B cell (primary cell): ENCODE measurements at regions not wholly inside any gene's neighbourhood (a gene's known extent, or its start where the extent isn't known, plus 50 kb on each side); places are given as distances from the start of the nearest gene placed in this dataset.
"Not testable (repeated sequence)": the region's sequence is repeated elsewhere in the genome, so short reads cannot be mapped to it uniquely, and the experiment has no call there.

ENCODE experiments used
- ATAC-seq: fragments of 200-7000 bp; cut with Tn5 transposase; one replicate; pipeline ENCODE4 v1.10.0; 2021; ENCODE audit warnings: low read depth, mild to moderate bottlenecking, moderate number of reproducible peaks, moderate library complexity
- CTCF ChIA-PET: fragments of 350-600 bp; sonication (Branson Sonifier 250); formaldehyde crosslinking; loops from one replicate; lab custom pipeline; 2021; ENCODE audit warnings: antibody characterized with exemption, inconsistent platforms; lab: Charles Lee
- POLR2A ChIA-PET: fragments of 350-600 bp; sonication (Branson Sonifier 250); formaldehyde crosslinking; loops from one replicate; lab custom pipeline; 2021; ENCODE audit warnings: antibody characterized with exemption; lab: Charles Lee
- DNase-seq: peaks from one replicate; pipeline ENCODE4 v3.0.0; 2013
- H2AFZ ChIP-seq: 2 replicates; pipeline ENCODE4 v1.6.1; 2012; ENCODE audit warnings: mild to moderate bottlenecking, low read depth, low read length; ENCODE audit not compliant: insufficient read depth, poor library complexity, severe bottlenecking
- H3K27ac ChIP-seq, 2 donors: 1 replicate in 1 of 2; 2 replicates in 1 of 2; pipeline ENCODE4 v1.5.1; 2012 to 2013; ENCODE audit warnings: low read length in 2 of 2, mild to moderate bottlenecking in 2 of 2, moderate library complexity in 1 of 2
- H3K27me3 ChIP-seq, 4 experiments: fragments of 200-600 bp in 1 of 4; sonication (generic) in 1 of 4; replicated peaks in 1 of 4; 1 replicate in 2 of 4; 2 replicates in 2 of 4; pipeline versions ENCODE4 v1.6.1 to v1.7.0; 2013 to 2016; ENCODE audit warnings: low read length in 3 of 4, mild to moderate bottlenecking in 2 of 4, mixed read lengths in 1 of 4, moderate library complexity in 1 of 4; ENCODE audit not compliant: insufficient read depth in 4 of 4, control insufficient read depth in 3 of 4; ENCODE audit errors: control extremely low read depth in 1 of 4
- H3K36me3 ChIP-seq, 2 experiments: replicated peaks in 1 of 2; 1 replicate in 1 of 2; 2 replicates in 1 of 2; pipeline versions ENCODE4 v1.6.1 to v1.7.1; 2013; ENCODE audit warnings: low read length in 1 of 2; ENCODE audit not compliant: insufficient read depth in 2 of 2, control insufficient read depth in 1 of 2; ENCODE audit errors: control extremely low read depth in 1 of 2, extremely low read depth in 1 of 2
- H3K4me1 ChIP-seq, 2 donors: fragments of 200-600 bp in 1 of 2; sonication (generic) in 1 of 2; 1 replicate in 1 of 2; 2 replicates in 1 of 2; pipeline versions ENCODE4 v1.5.1 to v1.6.1; 2013 to 2017; ENCODE audit warnings: low read length in 2 of 2; ENCODE audit not compliant: control insufficient read depth in 2 of 2, insufficient read depth in 2 of 2
- H3K4me2 ChIP-seq: replicated peaks from 2 replicates; pipeline ENCODE3; 2012; ENCODE audit warnings: mild to moderate bottlenecking, low read depth, low read length; ENCODE audit not compliant: poor library complexity, severe bottlenecking
- H3K4me3 ChIP-seq, 5 experiments: fragments of 200-600 bp in 1 of 5; sonication (generic) in 1 of 5; 1 replicate in 3 of 5; 2 replicates in 2 of 5; pipeline versions ENCODE4 v1.5.1 to v1.7.0; 2011 to 2016; ENCODE audit warnings: low read length in 4 of 5, mild to moderate bottlenecking in 4 of 5, low read depth in 2 of 5, control low read depth in 1 of 5, moderate library complexity in 1 of 5; ENCODE audit not compliant: insufficient read depth in 1 of 5; ENCODE audit errors: control extremely low read depth in 1 of 5, extremely low read depth in 1 of 5
- H3K79me2 ChIP-seq: fragments of 200-600 bp; sonication (generic); one replicate; pipeline ENCODE4 v1.6.0; 2016; ENCODE audit warnings: low read length; ENCODE audit not compliant: control insufficient read depth, insufficient read depth
- H3K9ac ChIP-seq: fragments of 200-600 bp; sonication (generic); 2 replicates; pipeline ENCODE4 v1.6.1; 2017; ENCODE audit warnings: mild to moderate bottlenecking, low read length, moderate library complexity
- H3K9me3 ChIP-seq, 3 donors: one replicate each; pipeline versions ENCODE4 v1.6.1 to v1.7.1; 2013; ENCODE audit warnings: low read length in 2 of 3; ENCODE audit not compliant: control insufficient read depth in 2 of 3, insufficient read depth in 1 of 3; ENCODE audit errors: control extremely low read depth in 1 of 3
- H4K20me1 ChIP-seq: 2 replicates; pipeline ENCODE4 v1.6.0; 2012; ENCODE audit warnings: mild to moderate bottlenecking, low read length; ENCODE audit not compliant: insufficient read depth, control insufficient read depth, poor library complexity, severe bottlenecking
- H3K27ac Mint-ChIP-seq: one replicate; pipeline ENCODE4 v1.8.0; 2021; ENCODE audit warnings: mixed read lengths
- H3K27me3 Mint-ChIP-seq: one replicate; pipeline ENCODE4 v1.8.0; 2021; ENCODE audit warnings: mixed read lengths
- H3K4me1 Mint-ChIP-seq: one replicate; pipeline ENCODE4 v1.8.0; 2021; ENCODE audit warnings: mixed read lengths
- H3K4me3 Mint-ChIP-seq: one replicate; pipeline ENCODE4 v1.8.0; 2021; ENCODE audit warnings: mixed read lengths
- H3K9me3 Mint-ChIP-seq: one replicate; pipeline ENCODE4 v1.8.0; 2022; ENCODE audit warnings: mixed read lengths; ENCODE audit not compliant: insufficient read depth
- EZH2 ChIP-seq: IDR thresholded peaks from 2 replicates; pipeline ENCODE4 v1.6.1; 2012; ENCODE audit warnings: borderline replicate concordance, low read depth, mild to moderate bottlenecking, moderate library complexity, low read length; ENCODE audit not compliant: insufficient read depth, poor library complexity, severe bottlenecking
- WGBS: methylation state at CpG from one replicate; pipeline ENCODE4 v1.1.5; 2013; ENCODE audit warnings: missing lambda C conversion rate; ENCODE audit not compliant: insufficient coverage; 5-methylcytosine and 5-hydroxymethylcytosine counted together
- intact Hi-C: fragments of 100-400 bp; cut with micrococcal nuclease; formaldehyde crosslinking; loops from one replicate; pipeline ENCODE4 v1.10.0; 2022
- TF ChIP-seq, protein P1 (sequence below): fragments of 200-600 bp; IDR thresholded peaks from one replicate; pipeline ENCODE4 v1.8.0; 2022; ENCODE audit warnings: antibody characterized with exemption, mild to moderate bottlenecking

DNA sequence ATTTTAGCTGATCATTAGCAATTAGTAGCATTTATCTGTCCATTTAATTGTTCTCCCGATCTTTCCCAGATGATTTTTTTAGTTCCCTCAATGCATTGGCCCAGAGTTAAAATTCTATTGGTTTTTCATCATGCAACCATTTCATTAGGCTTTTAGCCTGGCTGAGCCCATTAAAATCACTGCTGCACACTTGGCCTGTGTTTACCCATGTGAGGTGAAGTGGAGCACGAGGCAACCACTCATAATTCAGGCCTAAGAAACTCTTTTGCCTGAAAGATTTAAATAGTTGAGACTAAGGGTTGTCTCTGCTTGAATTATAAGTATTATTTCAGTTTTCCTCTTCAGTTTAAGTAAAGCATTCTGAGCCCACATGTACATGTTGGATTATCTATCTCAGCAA is 889.0 kb upstream of the ADGRL4 start:
- Histone ChIP-seq H2AFZ (no peak overlapping the region), H3K79me2 (no peaks in the 10 kb centered on the region), H3K4me2 (no peak overlapping the region), H3K4me1 (no peaks in the 10 kb centered on the region), H4K20me1 (no peaks in the 10 kb centered on the region), H3K27me3 (no peaks in the 10 kb centered on the region), H3K9ac (no peak overlapping the region), H3K27ac (no peak overlapping the region), H3K4me3 (no peak overlapping the region), H3K9me3 (no peaks in the 10 kb centered on the region), H3K36me3 (no peaks in the 10 kb centered on the region)
- CTCF ChIA-PET: no interaction called here
- no peak overlapping the region for H3K4me3 Mint-ChIP-seq
- no peak for ATAC-seq
- no peak for DNase-seq
- no peak overlapping the region for H3K27ac Mint-ChIP-seq
- POLR2A ChIA-PET: no interaction called here
- WGBS: no CpG with 5 or more reads among the region's 2 CpGs
- no peaks in the 10 kb centered on the region for H3K9me3 Mint-ChIP-seq
- intact Hi-C loops: no loop called here
- H3K4me1 Mint-ChIP-seq: no peaks in the 10 kb centered on the region
- no peak for TF ChIP-seq EZH2
- TF ChIP-seq, protein P1, sequence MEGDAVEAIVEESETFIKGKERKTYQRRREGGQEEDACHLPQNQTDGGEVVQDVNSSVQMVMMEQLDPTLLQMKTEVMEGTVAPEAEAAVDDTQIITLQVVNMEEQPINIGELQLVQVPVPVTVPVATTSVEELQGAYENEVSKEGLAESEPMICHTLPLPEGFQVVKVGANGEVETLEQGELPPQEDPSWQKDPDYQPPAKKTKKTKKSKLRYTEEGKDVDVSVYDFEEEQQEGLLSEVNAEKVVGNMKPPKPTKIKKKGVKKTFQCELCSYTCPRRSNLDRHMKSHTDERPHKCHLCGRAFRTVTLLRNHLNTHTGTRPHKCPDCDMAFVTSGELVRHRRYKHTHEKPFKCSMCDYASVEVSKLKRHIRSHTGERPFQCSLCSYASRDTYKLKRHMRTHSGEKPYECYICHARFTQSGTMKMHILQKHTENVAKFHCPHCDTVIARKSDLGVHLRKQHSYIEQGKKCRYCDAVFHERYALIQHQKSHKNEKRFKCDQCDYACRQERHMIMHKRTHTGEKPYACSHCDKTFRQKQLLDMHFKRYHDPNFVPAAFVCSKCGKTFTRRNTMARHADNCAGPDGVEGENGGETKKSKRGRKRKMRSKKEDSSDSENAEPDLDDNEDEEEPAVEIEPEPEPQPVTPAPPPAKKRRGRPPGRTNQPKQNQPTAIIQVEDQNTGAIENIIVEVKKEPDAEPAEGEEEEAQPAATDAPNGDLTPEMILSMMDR: no peak
- H3K27me3 Mint-ChIP-seq: no peaks in the 10 kb centered on the region

DNA sequence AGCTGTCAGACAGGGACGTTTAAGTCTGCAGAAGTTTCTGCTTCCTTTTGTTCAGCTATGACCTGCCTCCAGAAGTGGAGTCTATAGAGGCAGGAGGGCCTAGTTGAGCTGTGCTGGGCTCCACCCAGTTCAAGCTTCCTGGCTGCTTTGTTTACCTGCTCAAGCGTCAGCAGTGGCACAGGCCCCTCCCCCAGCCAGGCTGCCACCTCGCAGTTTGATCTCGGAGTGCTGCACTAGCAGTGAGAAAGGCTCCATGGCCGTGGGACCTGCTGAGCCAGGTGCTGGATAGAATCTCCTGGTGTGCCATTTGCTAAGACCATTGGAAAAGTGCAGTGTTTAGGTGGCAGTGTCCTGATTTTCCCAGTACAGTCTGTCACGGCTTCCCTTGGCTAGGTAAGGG is 887.6 kb upstream of the ADGRL4 start:
- 55% methylated on average over 6 of the region's 6 CpGs for WGBS
- H4K20me1 ChIP-seq, H3K4me2 ChIP-seq, H3K9me3 ChIP-seq, H3K9me3 Mint-ChIP-seq, ATAC-seq, H3K27ac Mint-ChIP-seq, H3K36me3 ChIP-seq, H3K9ac ChIP-seq, H3K27ac ChIP-seq, CTCF ChIA-PET, H3K4me1 Mint-ChIP-seq, H2AFZ ChIP-seq, H3K79me2 ChIP-seq, H3K4me1 ChIP-seq, intact Hi-C loops, POLR2A ChIA-PET, DNase-seq, H3K4me3 ChIP-seq, H3K4me3 Mint-ChIP-seq, H3K27me3 Mint-ChIP-seq, H3K27me3 ChIP-seq: not testable (repeated sequence)
